Activated T-helper 17 cell treated with anti-CD3 and anti-CD28 coated beads, Interleukin-2, amount 50 U/mL, for 72 hours (primary cell): ENCODE measurements at regions not wholly inside any gene's neighbourhood (a gene's known extent, or its start where the extent isn't known, plus 50 kb on each side); places are given as distances from the start of the nearest gene placed in this dataset.

ENCODE experiments used
- ATAC-seq: fragments of 150-1000 bp; cut with Tn5 transposase; replicated peaks from 2 replicates; pipeline ENCODE4 v1.10.0; 2021; ENCODE audit warnings: mild to moderate bottlenecking, moderate library complexity
- H3K27ac Mint-ChIP-seq: one replicate; pipeline ENCODE4 v1.8.0; 2022; ENCODE audit warnings: mixed read lengths
- H3K27me3 Mint-ChIP-seq: one replicate; pipeline ENCODE4 v1.8.0; 2022; ENCODE audit warnings: mixed read lengths
- H3K36me3 Mint-ChIP-seq: one replicate; pipeline ENCODE4 v1.8.0; 2022; ENCODE audit warnings: low read depth, mild to moderate bottlenecking, mixed read lengths
- H3K4me1 Mint-ChIP-seq: one replicate; pipeline ENCODE4 v1.8.0; 2022; ENCODE audit warnings: mixed read lengths
- H3K4me3 Mint-ChIP-seq: one replicate; pipeline ENCODE4 v1.8.0; 2022; ENCODE audit warnings: mild to moderate bottlenecking, mixed read lengths
- H3K9me3 Mint-ChIP-seq: one replicate; pipeline ENCODE4 v1.8.0; 2022; ENCODE audit warnings: mixed read lengths

GRCh38 chr3:174336784-174337183 is 522.4 kb upstream of the NAALADL2 start:
- no peaks in the 10 kb centered on the region for H3K27me3 Mint-ChIP-seq
- peaks cover 13% of the 10 kb centered on the region for H3K9me3 Mint-ChIP-seq
- no peak overlapping the region for H3K4me3 Mint-ChIP-seq
- no peak overlapping the region for H3K27ac Mint-ChIP-seq
- ATAC-seq: no peak
- H3K4me1 Mint-ChIP-seq: no peaks in the 10 kb centered on the region
- no peaks in the 10 kb centered on the region for H3K36me3 Mint-ChIP-seq

DNA sequence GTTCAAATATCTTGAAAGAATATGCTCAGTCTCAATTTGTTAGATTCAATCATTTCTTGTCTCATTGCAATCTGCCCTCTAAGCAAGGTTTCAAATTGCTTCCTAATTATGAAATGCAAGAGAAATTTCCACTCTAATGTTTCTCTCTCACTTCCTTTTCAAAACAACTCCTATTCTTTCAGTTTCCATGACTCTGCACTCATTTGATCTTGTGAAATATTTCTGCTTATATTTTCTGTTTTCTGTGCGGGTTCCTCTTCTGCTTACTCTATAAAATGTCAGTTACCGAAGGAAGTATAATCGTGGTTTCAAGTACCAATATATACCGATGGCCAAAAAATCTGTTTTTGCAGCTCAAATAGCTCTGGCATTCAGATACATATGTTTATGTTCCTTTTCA is 521.9 kb upstream of the NAALADL2 start:
- Mint-ChIP-seq H3K27me3 (no peaks in the 10 kb centered on the region), H3K4me1 (no peaks in the 10 kb centered on the region), H3K27ac (no peak overlapping the region), H3K4me3 (no peak overlapping the region), H3K36me3 (no peaks in the 10 kb centered on the region), H3K9me3 (peaks cover 13% of the 10 kb centered on the region)
- no peak for ATAC-seq

- Mint-ChIP-seq H3K4me1 (no peaks in the 10 kb centered on the region), H3K27me3 (no peaks in the 10 kb centered on the region), H3K36me3 (no peaks in the 10 kb centered on the region), H3K9me3 (peaks cover 9% of the 10 kb centered on the region), H3K27ac (no peak overlapping the region), H3K4me3 (no peak overlapping the region)
- ATAC-seq: no peak
Observed at GRCh38 chr3:174340624-174341587, 518.2 kb upstream of the NAALADL2 start.

GRCh38 chr3:174342171-174342570 is 517.0 kb upstream of the NAALADL2 start:
- Mint-ChIP-seq H3K27ac (no peak overlapping the region), H3K4me3 (no peak overlapping the region), H3K27me3 (no peaks in the 10 kb centered on the region), H3K36me3 (no peaks in the 10 kb centered on the region), H3K9me3 (peaks cover 4% of the 10 kb centered on the region), H3K4me1 (no peaks in the 10 kb centered on the region)
- ATAC-seq: no peak

GRCh38 chr3:174342941-174343501 is 516.1 kb upstream of the NAALADL2 start:
- Mint-ChIP-seq H3K27me3 (no peaks in the 10 kb centered on the region), H3K4me3 (no peak overlapping the region), H3K9me3 (peaks cover 5% of the 10 kb centered on the region), H3K36me3 (no peaks in the 10 kb centered on the region), H3K27ac (no peak overlapping the region), H3K4me1 (no peaks in the 10 kb centered on the region)
- no peak for ATAC-seq

DNA sequence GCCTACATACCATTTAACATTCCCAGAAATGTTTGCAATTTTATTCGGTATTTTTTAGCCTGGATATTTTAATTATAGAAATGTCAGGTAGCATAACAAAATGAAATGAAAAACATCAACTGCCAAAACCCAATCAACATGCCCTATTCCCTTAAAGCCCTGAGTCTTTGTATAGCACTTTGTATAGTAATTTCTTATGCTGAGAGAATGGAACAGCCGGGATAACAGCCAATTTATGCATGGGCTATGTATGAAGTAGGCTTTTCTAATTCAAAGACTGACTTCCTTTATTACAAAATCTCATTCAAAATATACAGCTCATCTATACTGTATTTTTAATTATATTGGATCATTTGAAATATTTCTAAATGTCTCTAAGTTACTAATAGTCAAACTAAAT is 513.0 kb upstream of the NAALADL2 start:
- no peaks in the 10 kb centered on the region for H3K4me1 Mint-ChIP-seq
- H3K9me3 Mint-ChIP-seq: peaks cover 13% of the 10 kb centered on the region
- no peaks in the 10 kb centered on the region for H3K36me3 Mint-ChIP-seq
- no peak for ATAC-seq
- no peaks in the 10 kb centered on the region for H3K27me3 Mint-ChIP-seq
- no peak overlapping the region for H3K4me3 Mint-ChIP-seq
- H3K27ac Mint-ChIP-seq: no peak overlapping the region

DNA sequence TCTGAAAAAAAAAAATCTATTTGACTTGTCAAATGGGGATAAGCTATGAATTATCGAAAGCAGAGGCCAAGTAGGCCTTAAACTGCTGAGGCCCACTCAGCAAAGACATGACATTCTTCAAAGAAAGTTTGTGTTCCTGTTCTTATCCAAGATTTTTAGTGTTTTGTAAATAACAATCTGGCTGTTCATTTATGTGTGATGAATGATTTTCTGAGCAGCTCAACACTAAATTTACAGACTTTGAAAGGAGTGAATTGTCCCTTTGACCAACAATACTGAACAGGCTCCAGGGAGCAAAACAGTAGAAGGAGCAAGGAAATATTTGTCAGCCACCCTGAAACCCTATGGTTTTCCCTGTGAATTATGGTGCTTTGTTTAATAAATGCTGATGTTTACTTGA is 512.6 kb upstream of the NAALADL2 start:
- no peak overlapping the region for H3K27ac Mint-ChIP-seq
- no peaks in the 10 kb centered on the region for H3K27me3 Mint-ChIP-seq
- peaks cover 13% of the 10 kb centered on the region for H3K9me3 Mint-ChIP-seq
- no peak for ATAC-seq
- no peaks in the 10 kb centered on the region for H3K4me1 Mint-ChIP-seq
- no peak overlapping the region for H3K4me3 Mint-ChIP-seq
- H3K36me3 Mint-ChIP-seq: no peaks in the 10 kb centered on the region

DNA sequence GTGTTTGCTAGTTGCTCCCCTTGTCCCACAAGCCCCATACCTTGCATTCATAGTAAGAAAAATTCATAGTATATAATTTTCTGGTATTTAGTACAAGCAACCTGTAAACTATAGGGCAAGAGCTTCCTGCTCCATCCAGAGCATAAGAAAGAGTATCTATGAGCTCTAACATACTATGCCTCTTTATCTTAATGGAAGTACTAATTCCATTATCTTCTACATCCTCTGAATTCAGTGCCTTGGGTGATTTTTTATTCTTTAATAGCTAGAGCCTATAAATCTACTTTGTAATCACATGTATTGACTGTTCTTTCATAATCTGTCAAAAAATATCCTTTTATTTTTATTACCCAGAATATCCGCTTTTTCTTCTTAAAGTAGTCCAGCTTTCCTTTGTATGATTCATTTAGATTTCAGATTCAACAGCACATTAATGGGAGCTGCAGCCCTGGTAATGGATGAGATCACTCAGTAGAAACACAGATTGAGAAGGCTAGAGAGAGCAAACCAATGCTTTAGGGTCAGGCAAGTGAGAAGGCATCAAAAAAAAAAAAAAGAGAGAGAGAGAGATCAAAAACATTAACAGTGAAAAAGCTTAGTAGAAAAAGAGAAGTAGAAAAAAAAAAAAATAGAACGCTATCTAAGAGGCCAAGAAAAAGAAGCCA is 511.5 kb upstream of the NAALADL2 start:
- H3K9me3 Mint-ChIP-seq: peaks cover 13% of the 10 kb centered on the region
- H3K4me1 Mint-ChIP-seq: no peaks in the 10 kb centered on the region
- no peak overlapping the region for H3K27ac Mint-ChIP-seq
- ATAC-seq: no peak
- H3K36me3 Mint-ChIP-seq: no peaks in the 10 kb centered on the region
- H3K27me3 Mint-ChIP-seq: no peaks in the 10 kb centered on the region
- no peak overlapping the region for H3K4me3 Mint-ChIP-seq

- no peak overlapping the region for H3K4me3 Mint-ChIP-seq
- peaks cover 13% of the 10 kb centered on the region for H3K9me3 Mint-ChIP-seq
- H3K27ac Mint-ChIP-seq: no peak overlapping the region
- H3K36me3 Mint-ChIP-seq: no peaks in the 10 kb centered on the region
- H3K4me1 Mint-ChIP-seq: no peaks in the 10 kb centered on the region
- no peaks in the 10 kb centered on the region for H3K27me3 Mint-ChIP-seq
- no peak for ATAC-seq
Observed at GRCh38 chr3:174352227-174352626, 506.9 kb upstream of the NAALADL2 start.

DNA sequence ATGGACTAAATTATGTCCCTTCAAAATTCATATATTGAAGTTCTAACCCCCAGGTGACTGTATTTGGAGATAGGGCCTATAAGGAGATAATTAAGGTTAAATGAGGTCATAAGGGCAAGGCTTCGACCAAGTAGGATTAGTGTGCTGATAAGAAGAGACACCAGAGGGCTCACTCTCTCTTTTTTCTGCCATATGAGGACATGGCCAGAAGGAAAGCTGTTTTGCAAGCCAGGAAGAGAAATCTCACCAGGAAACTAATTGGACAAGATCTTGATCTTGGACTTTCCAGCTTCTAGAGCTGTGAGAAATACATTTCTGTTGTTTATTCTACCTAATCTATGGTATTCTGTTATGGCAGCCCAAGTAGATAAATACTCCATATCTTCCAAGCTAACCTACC is 503.6 kb upstream of the NAALADL2 start:
- Mint-ChIP-seq H3K36me3 (no peaks in the 10 kb centered on the region), H3K4me3 (no peak overlapping the region), H3K4me1 (no peaks in the 10 kb centered on the region), H3K27ac (no peak overlapping the region), H3K9me3 (peaks cover 4% of the 10 kb centered on the region), H3K27me3 (no peaks in the 10 kb centered on the region)
- no peak for ATAC-seq

GRCh38 chr3:174356596-174356995 is 502.5 kb upstream of the NAALADL2 start:
- Mint-ChIP-seq H3K36me3 (no peaks in the 10 kb centered on the region), H3K9me3 (peaks cover 4% of the 10 kb centered on the region), H3K4me3 (no peak overlapping the region), H3K27ac (no peak overlapping the region), H3K27me3 (no peaks in the 10 kb centered on the region), H3K4me1 (no peaks in the 10 kb centered on the region)
- ATAC-seq: no peak

- Mint-ChIP-seq H3K4me1 (no peaks in the 10 kb centered on the region), H3K9me3 (peaks cover 4% of the 10 kb centered on the region), H3K27ac (no peak overlapping the region), H3K27me3 (no peaks in the 10 kb centered on the region), H3K4me3 (no peak overlapping the region), H3K36me3 (no peaks in the 10 kb centered on the region)
- no peak for ATAC-seq
Observed at GRCh38 chr3:174358252-174358651, 500.9 kb upstream of the NAALADL2 start.

DNA sequence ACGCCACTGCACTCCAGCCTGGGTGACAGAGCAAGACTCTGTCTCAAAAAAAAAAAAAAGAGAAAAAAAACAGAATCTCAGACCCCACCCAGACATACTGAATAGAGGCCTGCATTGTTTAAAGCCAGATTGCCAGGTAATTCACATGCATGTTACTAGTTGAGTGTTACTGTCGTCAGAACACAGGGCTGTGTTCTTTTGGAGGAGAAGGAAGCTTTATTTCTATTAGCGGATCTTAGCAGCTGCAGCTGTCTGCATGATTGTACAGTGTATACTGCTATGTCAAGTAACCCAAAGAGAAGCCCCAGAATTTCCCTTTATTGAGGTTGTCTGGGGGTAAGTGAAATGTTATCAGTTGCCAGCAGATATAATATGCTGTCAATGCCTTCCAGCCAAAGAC is 496.6 kb upstream of the NAALADL2 start:
- Mint-ChIP-seq H3K36me3 (no peaks in the 10 kb centered on the region), H3K27ac (no peak overlapping the region), H3K27me3 (no peaks in the 10 kb centered on the region), H3K4me3 (no peak overlapping the region), H3K4me1 (no peaks in the 10 kb centered on the region), H3K9me3 (peaks cover 4% of the 10 kb centered on the region)
- no peak for ATAC-seq

GRCh38 chr3:174363256-174363655 is 495.9 kb upstream of the NAALADL2 start:
- Mint-ChIP-seq H3K27ac (no peak overlapping the region), H3K9me3 (peaks cover 4% of the 10 kb centered on the region), H3K4me1 (no peaks in the 10 kb centered on the region), H3K27me3 (no peaks in the 10 kb centered on the region), H3K36me3 (no peaks in the 10 kb centered on the region), H3K4me3 (no peak overlapping the region)
- ATAC-seq: no peak

DNA sequence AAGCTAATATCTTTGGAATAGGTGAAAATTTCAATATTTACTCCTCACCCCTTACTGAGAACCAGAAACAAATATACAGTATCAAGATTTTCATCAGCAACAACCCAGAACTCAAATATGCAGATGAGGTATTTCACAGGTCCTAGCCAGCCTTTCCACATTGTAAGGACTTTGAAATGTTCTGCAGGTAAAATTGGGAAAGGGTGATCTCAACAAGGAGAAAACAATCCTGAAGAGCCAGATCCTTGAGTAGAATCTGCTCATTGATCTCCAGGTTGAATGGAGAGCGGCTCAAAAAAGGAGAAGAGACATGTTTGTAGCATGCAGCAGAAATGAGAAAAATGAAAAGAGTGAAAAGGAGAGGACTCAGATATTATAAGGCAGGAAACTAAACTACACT is 493.3 kb upstream of the NAALADL2 start:
- no peak overlapping the region for H3K4me3 Mint-ChIP-seq
- no peak for ATAC-seq
- peaks cover 5% of the 10 kb centered on the region for H3K9me3 Mint-ChIP-seq
- H3K36me3 Mint-ChIP-seq: no peaks in the 10 kb centered on the region
- no peaks in the 10 kb centered on the region for H3K4me1 Mint-ChIP-seq
- H3K27ac Mint-ChIP-seq: no peak overlapping the region
- H3K27me3 Mint-ChIP-seq: no peaks in the 10 kb centered on the region
